ENCODE measurements at regions not wholly inside any gene's neighbourhood (a gene's known extent, or its start where the extent isn't known, plus 50 kb on each side); places are given as distances from the start of the nearest gene placed in this dataset.

- no peak for ATAC-seq
- intact Hi-C loops (cut with DNase I): no loop called here
- DNase-seq (ENCODE audit: missing footprints): no peak
Measured at GRCh38 chr4:26269038-26269437, 51.8 kb upstream of the RBPJ start.

All from Right ventricle myocardium inferior (tissue), 1 donor.